Motor neuron (in vitro differentiated cells): ENCODE measurements at regions not wholly inside any gene's neighbourhood (a gene's known extent, or its start where the extent isn't known, plus 50 kb on each side); places are given as distances from the start of the nearest gene placed in this dataset.

Experiments used
- ATAC-seq, 8 experiments: fragments of 200-7000 bp; cut with Tn5 transposase; replicated peaks in 6 of 8; 2 replicates each; pipeline ENCODE4 v1.8.0; 2021; ENCODE audit warnings: mild to moderate bottlenecking in 8 of 8, moderate library complexity in 8 of 8
- H3K27ac ChIP-seq, 2 donors: fragments of 250-450 bp; sonication (Bioruptor Pico); 2 replicates each; pipeline ENCODE4 v1.9.0; 2021; ENCODE audit warnings: antibody characterized with exemption in 2 of 2, mild to moderate bottlenecking in 2 of 2, moderate library complexity in 1 of 2
- H3K4me1 ChIP-seq, 2 donors: fragments of 250-450 bp; sonication (Bioruptor Pico); replicated peaks in 1 of 2; 2 replicates each; pipeline ENCODE4 v1.6.1; 2021; ENCODE audit warnings: antibody characterized with exemption in 2 of 2, mild to moderate bottlenecking in 2 of 2, moderate library complexity in 1 of 2
- H3K4me3 ChIP-seq, 5 donors: fragments of 250-450 bp; sonication (Bioruptor Pico); 2 replicates each; pipeline ENCODE4 v1.9.0; 2021; ENCODE audit warnings: antibody characterized with exemption in 5 of 5, mild to moderate bottlenecking in 5 of 5, moderate library complexity in 4 of 5
- WGBS, 10 experiments: fragments of 450-650 bp; shearing (Covaris generic); methylation state at CpG; one replicate each; pipeline ENCODE4 v1.0.0; 2022; 5-methylcytosine and 5-hydroxymethylcytosine counted together
- in situ Hi-C, 9 experiments: fragments of 400-800 bp; cut with MboI; loops; one replicate each; pipeline ENCODE4 v1.15.0; 2021; ENCODE audit warnings: low sequenced_read_pairs in 9 of 9, low pct_unique_long_range_greater_than_20kb in 2 of 9; ENCODE audit not compliant: unreplicated experiment in 9 of 9

DNA sequence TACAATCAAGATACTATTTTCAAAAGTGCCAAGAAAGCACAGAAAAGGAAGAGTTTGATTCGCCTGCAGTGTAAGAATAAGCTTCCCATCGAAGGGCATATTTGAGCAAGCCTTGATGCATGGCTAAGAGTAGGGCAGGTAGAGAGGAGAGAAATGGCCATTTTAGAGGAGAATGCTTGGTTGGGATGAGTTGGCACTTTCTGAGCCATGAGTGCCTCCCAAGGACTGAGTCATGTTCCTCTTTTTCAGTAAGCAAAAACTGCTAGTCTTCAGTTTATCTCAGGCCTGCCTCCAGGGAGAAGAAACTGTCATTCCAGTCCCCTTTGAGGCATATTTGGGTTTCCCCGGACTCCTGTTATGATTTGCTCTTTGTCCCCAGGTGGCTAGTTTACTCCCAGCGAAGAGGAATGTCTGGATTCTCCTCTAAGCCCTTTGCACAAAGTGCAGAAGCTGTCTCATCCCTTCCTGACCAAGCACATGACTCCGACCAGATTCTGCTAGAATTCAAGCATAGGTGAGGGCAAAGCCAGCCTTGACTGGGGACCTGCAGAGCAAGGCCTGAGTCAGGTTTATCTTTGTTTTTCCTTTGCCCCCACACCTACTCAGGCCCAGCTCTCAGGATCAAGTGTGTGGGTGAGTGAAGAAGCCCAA, 115.2 kb downstream of the TTC32 start:
- in situ Hi-C loops, result no loop called here

GRCh38 chr2:19785867-19786266, 115.9 kb downstream of the TTC32 start:
- Histone ChIP-seq H3K27ac (no peak overlapping the region), H3K4me3 (no peak overlapping the region), H3K4me1 (no peaks in the 10 kb centered on the region)
- no peak for ATAC-seq
- WGBS, 10 experiments, result 68 to 100% (median 83%) methylated on average over 1 to 3 of the region's 4 CpGs; no CpG with 5 or more reads in 4 of the 10 experiments
- in situ Hi-C loops, result no loop called here

More for the DNA sequence above, 115.2 kb downstream of the TTC32 start:
- H3K27ac ChIP-seq, result no peak overlapping the region
- no peaks in the 10 kb centered on the region for H3K4me1 ChIP-seq
- ATAC-seq, result peak in 2 of 8 experiments; percentile 75 to 83
- WGBS, 10 experiments, result 0 to 73% (median 60%) methylated on average over 1 to 5 of the region's 5 CpGs; no CpG with 5 or more reads in 1 of the 10 experiments
- H3K4me3 ChIP-seq, result no peak overlapping the region

DNA sequence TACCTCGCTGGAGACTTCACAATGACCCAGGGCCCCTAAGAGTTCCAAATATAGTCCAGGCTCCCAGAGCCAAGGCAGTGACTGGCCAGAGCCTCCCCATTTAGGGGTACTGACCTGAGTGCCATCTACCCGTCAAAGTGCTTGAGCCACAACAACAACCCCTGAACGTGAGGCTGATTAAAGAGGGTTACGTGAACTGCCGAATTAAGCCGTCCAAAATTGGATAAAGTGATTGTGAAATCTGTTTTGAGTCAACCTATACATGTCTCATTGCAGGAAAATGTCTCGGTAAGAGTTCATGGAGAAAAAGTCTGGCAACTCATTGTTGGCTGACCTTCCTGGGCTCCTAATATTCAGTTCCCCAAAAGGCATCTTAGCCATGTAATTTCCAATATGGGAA, 116.3 kb downstream of the TTC32 start:
- Histone ChIP-seq H3K4me3 (no peak overlapping the region), H3K27ac (no peak overlapping the region), H3K4me1 (no peaks in the 10 kb centered on the region)
- 37 to 100% (median 81%) methylated on average over 1 to 6 of the region's 7 CpGs; no CpG with 5 or more reads in 3 of the 10 experiments for WGBS, 10 experiments
- no peak for ATAC-seq
- in situ Hi-C loops, result no loop called here

- Histone ChIP-seq H3K27ac (no peak overlapping the region), H3K4me3 (no peak overlapping the region), H3K4me1 (no peaks in the 10 kb centered on the region)
- no peak for ATAC-seq
- WGBS, 10 experiments, result 75 to 100% (median 87%) methylated on average over 1 to 4 of the region's 5 CpGs; no CpG with 5 or more reads in 5 of the 10 experiments
- in situ Hi-C loops, result no loop called here
These were observed 117.3 kb downstream of the TTC32 start for GRCh38 chr2:19784456-19784855.

DNA sequence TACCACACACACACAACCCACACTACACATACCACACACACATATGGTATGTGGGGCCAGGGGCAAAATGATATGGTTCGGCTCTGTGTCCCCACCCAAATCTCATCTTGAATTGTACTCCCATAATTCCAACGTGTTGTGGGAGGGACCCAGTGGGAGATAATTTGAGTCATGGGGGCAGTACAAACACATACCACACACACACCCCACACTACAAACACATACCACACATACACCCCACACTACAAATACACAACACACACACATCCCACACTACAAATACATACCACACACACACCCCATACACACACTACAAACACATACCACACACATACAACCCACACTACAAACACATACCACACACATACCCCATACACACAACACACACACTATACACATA, 117.8 kb downstream of the TTC32 start:
- no peak for ATAC-seq
- H3K4me1 ChIP-seq, result no peaks in the 10 kb centered on the region
- in situ Hi-C loops, result no loop called here
- no peak overlapping the region for H3K4me3 ChIP-seq
- 40 to 85% (median 50%) methylated on average over 1 to 2 of the region's 2 CpGs; no CpG with 5 or more reads in 5 of the 10 experiments for WGBS, 10 experiments
- H3K27ac ChIP-seq, result no peak overlapping the region

DNA sequence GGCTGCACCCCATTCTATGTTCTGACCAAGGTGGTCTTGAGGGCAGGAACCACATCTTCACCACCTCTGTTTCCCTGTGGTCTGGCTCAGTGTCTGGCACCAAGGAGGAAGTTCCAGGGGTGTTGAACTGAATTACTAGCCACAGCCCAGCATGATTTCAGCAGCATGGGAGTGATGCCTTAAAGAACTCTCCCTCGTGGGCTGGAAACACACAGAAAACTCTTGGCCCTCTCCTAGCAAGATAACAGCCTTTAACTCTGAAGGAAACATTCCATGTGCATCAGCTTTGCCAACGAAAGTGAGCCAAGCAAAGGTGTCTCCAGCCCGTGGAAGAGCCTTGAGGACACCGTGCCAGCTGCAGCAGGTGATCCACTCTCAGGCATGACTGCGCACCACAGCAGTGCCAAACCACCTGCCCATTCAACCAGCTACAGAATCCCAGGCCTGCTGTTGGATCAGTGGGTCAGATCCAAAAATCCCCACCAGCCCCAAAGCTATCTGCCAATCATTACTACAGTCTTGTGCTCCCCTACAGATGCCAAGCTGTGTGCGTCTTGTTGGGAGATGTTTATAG, 124.8 kb downstream of the TTC32 start:
- WGBS, 10 experiments, result 33 to 83% (median 80%) methylated on average over 1 of the region's 6 CpGs; no CpG with 5 or more reads in 5 of the 10 experiments

DNA sequence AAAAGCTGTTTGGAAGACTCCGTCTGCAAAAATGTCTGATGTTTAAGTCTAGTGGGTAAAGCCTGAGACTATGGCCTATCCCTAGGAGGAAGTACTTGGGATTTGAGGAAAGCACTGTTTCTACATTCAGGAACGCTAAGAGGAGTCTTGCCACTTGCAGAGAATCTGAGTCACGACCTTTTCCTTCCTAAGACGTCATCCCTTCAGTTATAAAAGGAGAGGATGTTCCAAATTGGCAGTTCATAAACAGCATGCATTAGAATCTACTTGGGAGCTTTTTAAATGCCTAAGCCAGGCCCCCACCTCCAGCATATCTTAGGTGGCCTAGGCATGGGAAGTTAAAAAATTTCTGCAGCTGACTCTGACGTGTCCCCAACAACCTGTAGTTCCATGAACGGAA, 125.9 kb downstream of the TTC32 start:
- in situ Hi-C loops, result no loop called here
- no peak for ATAC-seq
- Histone ChIP-seq H3K4me1 (no peaks in the 10 kb centered on the region), H3K4me3 (no peak overlapping the region), H3K27ac (no peak overlapping the region)
- 60 to 100% (median 88%) methylated on average over 1 to 5 of the region's 6 CpGs; no CpG with 5 or more reads in 3 of the 10 experiments for WGBS, 10 experiments

More for the DNA sequence above, 124.8 kb downstream of the TTC32 start:
- ATAC-seq, result no peak
- no peak overlapping the region for H3K4me3 ChIP-seq
- no peaks in the 10 kb centered on the region for H3K4me1 ChIP-seq
- in situ Hi-C loops, result no loop called here
- H3K27ac ChIP-seq, result no peak overlapping the region

GRCh38 chr2:19775315-19775714, 126.5 kb downstream of the TTC32 start:
- Histone ChIP-seq H3K4me3 (no peak overlapping the region), H3K27ac (no peak overlapping the region), H3K4me1 (no peaks in the 10 kb centered on the region)
- no peak for ATAC-seq
- WGBS, 10 experiments, result 20 to 80% (median 63%) methylated on average over 1 to 3 of the region's 5 CpGs; no CpG with 5 or more reads in 5 of the 10 experiments
- in situ Hi-C loops, result no loop called here

DNA sequence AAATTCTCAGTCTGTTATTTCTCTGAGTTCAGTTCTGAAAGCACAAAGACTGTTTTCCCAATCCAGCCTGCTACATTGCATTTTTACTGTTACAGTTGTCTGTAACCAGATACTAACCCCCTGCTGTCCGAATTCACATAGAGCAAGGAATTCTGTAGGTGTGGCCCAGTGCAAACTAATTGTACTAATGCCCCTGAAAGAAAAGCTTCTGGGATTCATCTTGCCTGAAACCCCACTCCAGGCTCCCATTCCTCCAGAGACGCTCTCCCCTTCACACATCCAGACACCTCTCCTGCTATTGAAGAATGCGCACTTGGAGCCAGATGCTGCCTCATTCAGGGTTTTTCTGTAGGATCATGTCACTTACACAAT, 127.0 kb downstream of the TTC32 start:
- 0 to 100% (median 27%) methylated on average over 1 to 3 of the region's 3 CpGs; no CpG with 5 or more reads in 2 of the 10 experiments for WGBS, 10 experiments
- Histone ChIP-seq H3K4me3 (no peak overlapping the region), H3K27ac (no peak overlapping the region), H3K4me1 (no peaks in the 10 kb centered on the region)
- peak in 3 of 8 experiments; percentile 73 to 87 (median 82) for ATAC-seq
- in situ Hi-C loops, result no loop called here

DNA sequence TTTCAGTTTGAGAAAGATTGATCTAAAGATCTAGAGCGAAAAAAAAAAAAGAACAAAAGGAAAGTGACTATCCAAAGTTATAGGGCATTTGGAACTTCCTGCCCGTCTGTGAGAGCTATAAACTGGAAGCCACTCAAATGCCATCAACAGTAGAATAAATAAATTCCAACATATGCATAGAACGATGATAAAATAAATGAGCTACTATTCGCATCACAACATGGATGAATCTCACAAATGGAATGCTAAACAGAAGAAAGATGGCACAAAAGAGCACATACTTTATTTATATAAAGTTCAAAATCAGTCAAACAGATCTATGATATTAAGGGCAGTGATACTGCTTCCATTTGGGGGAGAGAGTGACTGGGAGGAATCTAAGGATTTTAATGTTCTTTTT, 128.8 kb downstream of the TTC32 start:
- H3K27ac ChIP-seq, result no peak overlapping the region
- in situ Hi-C loops, result no loop called here
- no peak overlapping the region for H3K4me3 ChIP-seq
- H3K4me1 ChIP-seq, result no peaks in the 10 kb centered on the region
- WGBS, 10 experiments, result 44 to 100% (median 74%) methylated on average over 1 to 4 of the region's 4 CpGs
- no peak for ATAC-seq

DNA sequence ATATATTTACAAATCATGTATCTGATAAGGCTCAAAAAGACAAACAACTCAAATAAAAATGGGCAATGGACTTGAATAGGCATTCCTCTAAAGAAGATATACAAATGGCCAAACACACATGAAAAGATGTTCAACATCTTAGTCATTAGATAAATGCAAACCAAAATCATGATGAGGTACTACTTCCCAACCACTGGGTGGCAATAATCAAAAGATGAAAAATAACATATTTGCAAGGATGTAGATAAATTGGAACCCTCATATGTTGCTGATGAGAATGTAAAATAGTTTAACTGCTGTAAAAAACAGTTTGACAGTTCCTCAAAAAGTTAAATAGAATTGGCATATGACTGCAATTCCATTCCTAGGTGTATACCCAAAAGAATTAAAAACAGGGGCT, 132.3 kb downstream of the TTC32 start:
- in situ Hi-C loops, result no loop called here
- ATAC-seq, result no peak
- Histone ChIP-seq H3K4me3 (no peak overlapping the region), H3K4me1 (no peaks in the 10 kb centered on the region), H3K27ac (no peak overlapping the region)

DNA sequence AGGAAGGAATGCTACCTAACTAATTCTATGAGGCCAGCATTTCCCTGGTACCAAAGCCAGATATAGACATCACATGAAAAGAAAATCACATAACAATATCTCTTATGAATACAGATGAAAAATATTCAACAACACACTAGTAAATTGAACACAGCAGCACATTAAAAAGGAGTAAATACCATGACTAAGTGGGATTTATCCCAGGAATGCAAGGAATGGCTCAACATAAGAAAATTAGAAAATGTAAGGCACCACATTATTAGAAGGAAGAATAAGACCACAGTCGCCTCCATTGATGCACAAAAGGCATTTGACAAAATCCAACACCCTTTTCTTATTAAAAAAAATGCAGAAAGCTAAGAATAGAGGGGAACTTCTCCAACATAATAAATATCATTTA, 133.9 kb downstream of the TTC32 start:
- in situ Hi-C loops, result no loop called here
- Histone ChIP-seq H3K27ac (no peak overlapping the region), H3K4me1 (no peaks in the 10 kb centered on the region), H3K4me3 (no peak overlapping the region)
- WGBS, 10 experiments, result 0 to 100% (median 31%) methylated on average over 1 of the region's 1 CpG; no CpG with 5 or more reads in 2 of the 10 experiments
- no peak for ATAC-seq

- Histone ChIP-seq H3K4me3 (no peak overlapping the region), H3K27ac (no peak overlapping the region), H3K4me1 (no peaks in the 10 kb centered on the region)
- in situ Hi-C loops, result no loop called here
- ATAC-seq, result no peak
- 77 to 100% (median 88%) methylated on average over 2 to 6 of the region's 6 CpGs; no CpG with 5 or more reads in 1 of the 10 experiments for WGBS, 10 experiments
These were observed 136.8 kb downstream of the TTC32 start for GRCh38 chr2:19764998-19765397.

DNA sequence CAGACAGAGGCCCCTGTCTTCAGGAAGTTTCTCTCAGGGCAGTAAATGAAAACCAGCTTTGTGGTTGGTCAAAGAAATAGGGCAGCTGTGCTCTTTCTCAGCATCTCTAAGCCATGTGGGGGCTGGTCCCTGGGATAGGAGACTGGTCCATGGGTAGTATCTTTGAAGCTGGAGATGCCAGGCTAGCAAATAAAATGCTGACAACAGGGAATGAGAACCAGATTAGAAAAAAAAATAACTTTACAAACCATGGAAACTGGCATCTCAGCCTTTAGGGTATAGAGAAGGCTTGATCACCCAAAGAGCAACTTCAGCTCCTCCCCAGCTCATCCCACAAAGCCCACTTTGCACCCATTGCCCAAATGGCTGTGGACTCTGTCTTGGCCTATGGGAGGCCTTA, 138.1 kb downstream of the TTC32 start:
- Histone ChIP-seq H3K27ac (no peak overlapping the region), H3K4me1 (no peaks in the 10 kb centered on the region), H3K4me3 (no peak overlapping the region)
- no peak for ATAC-seq
- in situ Hi-C loops, result no loop called here
